ENCODE measurements at regions not wholly inside any gene's neighbourhood (a gene's known extent, or its start where the extent isn't known, plus 50 kb on each side); places are given as distances from the start of the nearest gene placed in this dataset.

DNA sequence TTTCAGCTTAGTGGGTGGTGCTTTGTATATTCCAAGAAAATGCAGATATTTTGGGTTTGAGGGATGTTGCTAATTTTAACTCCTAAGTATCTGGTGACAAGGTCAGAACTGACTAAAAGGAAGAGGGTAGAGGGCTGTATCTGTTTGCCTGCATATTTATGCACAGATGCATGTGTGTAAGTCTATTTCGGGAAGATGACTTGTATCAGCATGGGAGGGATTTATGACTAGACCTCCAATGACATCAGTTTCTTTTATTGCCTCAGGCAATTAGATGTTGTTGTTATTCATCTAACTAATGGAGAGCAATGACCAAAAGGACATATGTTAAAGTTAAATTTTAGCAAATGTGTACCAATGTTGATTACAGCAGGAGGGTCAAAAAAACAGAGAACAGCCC lies 734.3 kb downstream of the QKI start:
- H3K9me3 Mint-ChIP-seq: peaks cover 5 to 10% of the 10 kb centered on the region in 2 experiments; a peak in 3 of 5 replicates
- Histone ChIP-seq H3K9ac (ENCODE audit: extremely low read depth, insufficient read length, low read length) (no peak overlapping the region), H3K79me2 (ENCODE audit: insufficient read depth, low read length) (no peaks in the 10 kb centered on the region), H3K4me1 (ENCODE audit: insufficient read depth, low read length) (no peaks in the 10 kb centered on the region; the same call in 1 of the 2 replicates), H3K18ac (ENCODE audit: insufficient read length, low read depth, low read length) (no peak overlapping the region), H2BK120ac (ENCODE audit: low read depth, low read length, poor library complexity, severe bottlenecking) (no peak overlapping the region), H3K23me2 (ENCODE audit: insufficient read length, low read depth, low read length, poor library complexity, severe bottlenecking) (no peaks in the 10 kb centered on the region), H3K23ac (ENCODE audit: insufficient read length, low read depth, low read length) (no peak overlapping the region), H3K14ac (ENCODE audit: insufficient read depth, low read length) (no peak overlapping the region), H4K5ac (ENCODE audit: insufficient read length, low read depth, low read length) (no peak overlapping the region), H4K20me1 (ENCODE audit: control insufficient read depth, insufficient read depth, insufficient read length) (no peaks in the 10 kb centered on the region), H3K79me1 (ENCODE audit: insufficient read depth, low read depth, low read length, poor library complexity, severe bottlenecking) (no peaks in the 10 kb centered on the region), H4K8ac (replicated peaks; ENCODE audit: insufficient read length, low read depth, low read length) (no peak overlapping the region), H3K56ac (ENCODE audit: insufficient read length, low read depth, low read length) (no peak overlapping the region), H2BK20ac (ENCODE audit: low read depth, low read length, poor library complexity, severe bottlenecking) (no peak overlapping the region), H2AFZ (ENCODE audit: low read length) (no peak overlapping the region), H2BK15ac (ENCODE audit: low read depth, low read length) (no peak overlapping the region), H3T11ph (ENCODE audit: low read length) (no peak overlapping the region), H3K27ac (ENCODE audit: insufficient read length, low read depth, low read length) (no peak overlapping the region), H3K4me2 (ENCODE audit: insufficient read depth, insufficient read length, low read length) (no peak overlapping the region), H4K91ac (ENCODE audit: insufficient read length, low read depth, low read length) (no peak overlapping the region), H2AK5ac (ENCODE audit: insufficient read length, low read length) (no peak overlapping the region), H3K9me3 (ENCODE audit: control insufficient read depth, low read depth, low read length) (no peaks in the 10 kb centered on the region), H2BK12ac (ENCODE audit: insufficient read length, low read depth, low read length) (no peak overlapping the region), H3K4ac (ENCODE audit: low read depth, low read length) (no peak overlapping the region), H2BK5ac (ENCODE audit: insufficient read length, low read length) (no peak overlapping the region), H3K27me3 (ENCODE audit: insufficient read depth, low read length) (no peaks in the 10 kb centered on the region)
- no peak for DNase-seq
- H3K27ac Mint-ChIP-seq: no peak overlapping the region
- TF ChIP-seq, protein P1, sequence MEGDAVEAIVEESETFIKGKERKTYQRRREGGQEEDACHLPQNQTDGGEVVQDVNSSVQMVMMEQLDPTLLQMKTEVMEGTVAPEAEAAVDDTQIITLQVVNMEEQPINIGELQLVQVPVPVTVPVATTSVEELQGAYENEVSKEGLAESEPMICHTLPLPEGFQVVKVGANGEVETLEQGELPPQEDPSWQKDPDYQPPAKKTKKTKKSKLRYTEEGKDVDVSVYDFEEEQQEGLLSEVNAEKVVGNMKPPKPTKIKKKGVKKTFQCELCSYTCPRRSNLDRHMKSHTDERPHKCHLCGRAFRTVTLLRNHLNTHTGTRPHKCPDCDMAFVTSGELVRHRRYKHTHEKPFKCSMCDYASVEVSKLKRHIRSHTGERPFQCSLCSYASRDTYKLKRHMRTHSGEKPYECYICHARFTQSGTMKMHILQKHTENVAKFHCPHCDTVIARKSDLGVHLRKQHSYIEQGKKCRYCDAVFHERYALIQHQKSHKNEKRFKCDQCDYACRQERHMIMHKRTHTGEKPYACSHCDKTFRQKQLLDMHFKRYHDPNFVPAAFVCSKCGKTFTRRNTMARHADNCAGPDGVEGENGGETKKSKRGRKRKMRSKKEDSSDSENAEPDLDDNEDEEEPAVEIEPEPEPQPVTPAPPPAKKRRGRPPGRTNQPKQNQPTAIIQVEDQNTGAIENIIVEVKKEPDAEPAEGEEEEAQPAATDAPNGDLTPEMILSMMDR (conservative IDR thresholded peaks at IDR 0.05): no peak
- H3K4me3 Mint-ChIP-seq: no peak overlapping the region
- WGBS (ENCODE audit: extremely low coverage, insufficient read length, low lambda C conversion rate): no CpG with 5 or more reads among the region's 1 CpG
- peaks cover 21 to 23% of the 10 kb centered on the region in 2 experiments for H3K4me1 Mint-ChIP-seq
- no peaks in the 10 kb centered on the region; the same call in 1 of the 2 replicates for H3K27me3 Mint-ChIP-seq (ENCODE audit: low read depth)
- peaks cover 0 to 21% (median 4%) of the 10 kb centered on the region in 3 experiments; a peak in 5 of 7 replicates for H3K36me3 Mint-ChIP-seq (ENCODE audit: insufficient read depth in 1 of 3, low read depth in 3 of 3)

All from H9 (cell line).